Trophoblast cell (in vitro differentiated cells and primary cell): ENCODE measurements at regions not wholly inside any gene's neighbourhood (a gene's known extent, or its start where the extent isn't known, plus 50 kb on each side); places are given as distances from the start of the nearest gene placed in this dataset.

ENCODE experiments used
- DNase-seq, 2 donors: peaks; one replicate each; pipeline ENCODE4 v3.0.0-alpha.2; 2016
- H2AFZ ChIP-seq: 2 replicates; pipeline ENCODE4 v1.6.1; 2013; ENCODE audit warnings: low read length, moderate library complexity, mild to moderate bottlenecking; ENCODE audit not compliant: insufficient read depth, poor library complexity
- H2AK5ac ChIP-seq: 2 replicates; pipeline ENCODE4 v1.6.1; 2013; ENCODE audit warnings: mild to moderate bottlenecking, low read length
- H2BK120ac ChIP-seq: 2 replicates; pipeline ENCODE4 v1.6.1; 2013; ENCODE audit warnings: low read length, mild to moderate bottlenecking, moderate library complexity; ENCODE audit not compliant: insufficient read depth, poor library complexity
- H2BK12ac ChIP-seq: 2 replicates; pipeline ENCODE4 v1.6.1; 2013; ENCODE audit warnings: mild to moderate bottlenecking, low read length, moderate library complexity
- H2BK5ac ChIP-seq: 2 replicates; pipeline ENCODE4 v1.6.1; 2013; ENCODE audit warnings: low read length, low read depth, moderate library complexity, mild to moderate bottlenecking; ENCODE audit not compliant: poor library complexity
- H3K14ac ChIP-seq: 2 replicates; pipeline ENCODE4 v1.6.1; 2013; ENCODE audit warnings: mild to moderate bottlenecking, low read length
- H3K18ac ChIP-seq: 2 replicates; pipeline ENCODE4 v1.6.1; 2013; ENCODE audit warnings: mild to moderate bottlenecking, low read length
- H3K23ac ChIP-seq: 2 replicates; pipeline ENCODE4 v1.6.1; 2013; ENCODE audit warnings: low read length
- H3K27ac ChIP-seq: 2 replicates; pipeline ENCODE4 v1.5.1; 2013; ENCODE audit warnings: low read depth, mild to moderate bottlenecking, inconsistent platforms, low read length, moderate library complexity
- H3K27me3 ChIP-seq: 2 replicates; pipeline ENCODE4 v1.6.1; 2013; ENCODE audit warnings: inconsistent platforms, mild to moderate bottlenecking, low read length, moderate library complexity; ENCODE audit not compliant: insufficient read depth
- H3K36me3 ChIP-seq, 2 experiments: 1 replicate in 1 of 2; 2 replicates in 1 of 2; pipeline ENCODE4 v1.6.1; 2013; ENCODE audit warnings: low read length in 2 of 2, mild to moderate bottlenecking in 2 of 2, moderate library complexity in 1 of 2; ENCODE audit not compliant: insufficient read depth in 2 of 2, control insufficient read depth in 1 of 2
- H3K4ac ChIP-seq: 2 replicates; pipeline ENCODE4 v1.6.1; 2013; ENCODE audit warnings: low read depth, mild to moderate bottlenecking, low read length, moderate library complexity
- H3K4me1 ChIP-seq, 2 experiments: 1 replicate in 1 of 2; 2 replicates in 1 of 2; pipeline ENCODE4 v1.6.1; 2013; ENCODE audit warnings: low read length in 2 of 2, mild to moderate bottlenecking in 2 of 2, moderate library complexity in 1 of 2; ENCODE audit not compliant: insufficient read depth in 2 of 2, control insufficient read depth in 1 of 2
- H3K4me2 ChIP-seq: 2 replicates; pipeline ENCODE4 v1.6.1; 2013; ENCODE audit warnings: inconsistent platforms, mild to moderate bottlenecking, low read length, moderate library complexity
- H3K4me3 ChIP-seq: 2 replicates; pipeline ENCODE4 v1.5.1; 2013; ENCODE audit warnings: mild to moderate bottlenecking, low read depth, low read length, inconsistent platforms
- H3K79me1 ChIP-seq: one replicate; pipeline ENCODE4 v1.6.1; 2013; ENCODE audit warnings: low read length
- H3K79me2 ChIP-seq: 2 replicates; pipeline ENCODE4 v1.6.1; 2013; ENCODE audit warnings: low read length, mild to moderate bottlenecking; ENCODE audit not compliant: control insufficient read depth, insufficient read depth, poor library complexity
- H3K9ac ChIP-seq: 2 replicates; pipeline ENCODE4 v1.6.1; 2013; ENCODE audit warnings: mild to moderate bottlenecking, low read length
- H3K9me3 ChIP-seq: 2 replicates; pipeline ENCODE4 v1.6.1; 2013; ENCODE audit warnings: low read depth, mild to moderate bottlenecking, control low read depth, inconsistent platforms, low read length; ENCODE audit not compliant: insufficient read depth
- H4K12ac ChIP-seq: 2 replicates; pipeline ENCODE4 v1.6.1; 2013; ENCODE audit warnings: low read depth, mild to moderate bottlenecking, low read length, moderate library complexity
- H4K8ac ChIP-seq: 2 replicates; pipeline ENCODE4 v1.6.1; 2013; ENCODE audit warnings: low read depth, mild to moderate bottlenecking, low read length, moderate library complexity
- H4K91ac ChIP-seq: one replicate; pipeline ENCODE4 v1.6.1; 2013; ENCODE audit warnings: low read depth, mild to moderate bottlenecking, low read length, moderate library complexity
- WGBS: extraction: QIAGEN DNeasy Blood & Tissue Kit; methylation state at CpG from one replicate; pipeline ENCODE4 v1.1.7; 2013; ENCODE audit warnings: missing lambda C conversion rate; ENCODE audit not compliant: insufficient read length, insufficient coverage; ENCODE audit errors: extremely low coverage; 5-methylcytosine and 5-hydroxymethylcytosine counted together

GRCh38 chr4:167581449-167581965 lies 347.2 kb upstream of the SPOCK3 start:
- Histone ChIP-seq H3K18ac (no peak overlapping the region), H2BK5ac (no peak overlapping the region), H2BK12ac (no peak overlapping the region), H3K4me1 (no peaks in the 10 kb centered on the region), H3K27ac (no peak overlapping the region), H2AK5ac (no peak overlapping the region), H4K91ac (no peak overlapping the region), H3K23ac (no peak overlapping the region), H2BK120ac (no peak overlapping the region), H2AFZ (no peak overlapping the region), H3K9ac (no peak overlapping the region), H3K79me2 (no peaks in the 10 kb centered on the region), H3K14ac (no peak overlapping the region), H3K4ac (no peak overlapping the region), H4K8ac (no peak overlapping the region), H3K9me3 (peaks cover 9% of the 10 kb centered on the region), H4K12ac (no peak overlapping the region), H3K27me3 (no peaks in the 10 kb centered on the region), H3K36me3 (no peaks in the 10 kb centered on the region), H3K4me2 (no peak overlapping the region), H3K4me3 (no peak overlapping the region), H3K79me1 (no peaks in the 10 kb centered on the region)
- no CpG with 5 or more reads among the region's 19 CpGs for WGBS
- DNase-seq, result no peak

GRCh38 chr4:167587361-167587760 lies 353.1 kb upstream of the SPOCK3 start:
- no peaks in the 10 kb centered on the region for H3K9me3 ChIP-seq
- no peaks in the 10 kb centered on the region for H3K4me1 ChIP-seq
- no peaks in the 10 kb centered on the region for H3K27me3 ChIP-seq
- H2BK12ac ChIP-seq, result no peak overlapping the region
- H3K23ac ChIP-seq, result no peak overlapping the region
- no CpG with 5 or more reads among the region's 5 CpGs for WGBS
- H2BK120ac ChIP-seq, result no peak overlapping the region
- no peak overlapping the region for H3K4ac ChIP-seq
- DNase-seq, result no peak
- H3K14ac ChIP-seq, result no peak overlapping the region
- no peak overlapping the region for H3K4me2 ChIP-seq
- no peak overlapping the region for H3K27ac ChIP-seq
- H2AK5ac ChIP-seq, result no peak overlapping the region
- H3K18ac ChIP-seq, result no peak overlapping the region
- no peak overlapping the region for H4K12ac ChIP-seq
- no peaks in the 10 kb centered on the region for H3K79me1 ChIP-seq
- H3K36me3 ChIP-seq, result no peaks in the 10 kb centered on the region
- no peak overlapping the region for H4K91ac ChIP-seq
- H2AFZ ChIP-seq, result no peak overlapping the region
- no peak overlapping the region for H3K9ac ChIP-seq
- no peaks in the 10 kb centered on the region for H3K79me2 ChIP-seq
- no peak overlapping the region for H3K4me3 ChIP-seq
- no peak overlapping the region for H2BK5ac ChIP-seq
- no peak overlapping the region for H4K8ac ChIP-seq

- Histone ChIP-seq H2AK5ac (no peak overlapping the region), H2AFZ (no peak overlapping the region), H3K9me3 (no peaks in the 10 kb centered on the region), H3K27me3 (no peaks in the 10 kb centered on the region), H3K36me3 (no peaks in the 10 kb centered on the region), H3K18ac (no peak overlapping the region), H3K27ac (no peak overlapping the region), H2BK120ac (no peak overlapping the region), H3K79me1 (no peaks in the 10 kb centered on the region), H2BK12ac (no peak overlapping the region), H2BK5ac (no peak overlapping the region), H3K79me2 (no peaks in the 10 kb centered on the region), H3K23ac (no peak overlapping the region), H4K8ac (no peak overlapping the region), H3K4me3 (no peak overlapping the region), H4K12ac (no peak overlapping the region), H4K91ac (no peak overlapping the region), H3K9ac (no peak overlapping the region), H3K4me2 (no peak overlapping the region), H3K14ac (no peak overlapping the region), H3K4me1 (no peaks in the 10 kb centered on the region), H3K4ac (no peak overlapping the region)
- DNase-seq, result peak in 1 of 2 donors; percentile 5
- no CpG with 5 or more reads among the region's 3 CpGs for WGBS
Measured at GRCh38 chr4:167595898-167596297, 361.6 kb upstream of the SPOCK3 start.

- Histone ChIP-seq H4K8ac (no peak overlapping the region), H3K4ac (no peak overlapping the region), H3K9ac (no peak overlapping the region), H3K14ac (no peak overlapping the region), H3K9me3 (no peaks in the 10 kb centered on the region), H3K79me1 (no peaks in the 10 kb centered on the region), H3K4me3 (no peak overlapping the region), H2BK120ac (no peak overlapping the region), H2BK5ac (no peak overlapping the region), H2BK12ac (no peak overlapping the region), H3K18ac (no peak overlapping the region), H3K36me3 (no peaks in the 10 kb centered on the region), H3K79me2 (no peaks in the 10 kb centered on the region), H2AK5ac (no peak overlapping the region), H4K12ac (no peak overlapping the region), H2AFZ (no peak overlapping the region), H3K4me2 (no peak overlapping the region), H3K23ac (no peak overlapping the region), H4K91ac (no peak overlapping the region), H3K27ac (no peak overlapping the region), H3K27me3 (no peaks in the 10 kb centered on the region), H3K4me1 (no peaks in the 10 kb centered on the region)
- WGBS, result no CpG with 5 or more reads among the region's 2 CpGs
- no peak for DNase-seq
Measured at GRCh38 chr4:167602157-167602556, 367.9 kb upstream of the SPOCK3 start.
